ENCODE measurements at regions not wholly inside any gene's neighbourhood (a gene's known extent, or its start where the extent isn't known, plus 50 kb on each side); places are given as distances from the start of the nearest gene placed in this dataset.
A peak's percentile ranks its signal among the peaks of the same experiment; 100 is the strongest.
"Not testable (repeated sequence)": the region's sequence is repeated elsewhere in the genome, so short reads cannot be mapped to it uniquely, and the experiment has no call there.

DNA sequence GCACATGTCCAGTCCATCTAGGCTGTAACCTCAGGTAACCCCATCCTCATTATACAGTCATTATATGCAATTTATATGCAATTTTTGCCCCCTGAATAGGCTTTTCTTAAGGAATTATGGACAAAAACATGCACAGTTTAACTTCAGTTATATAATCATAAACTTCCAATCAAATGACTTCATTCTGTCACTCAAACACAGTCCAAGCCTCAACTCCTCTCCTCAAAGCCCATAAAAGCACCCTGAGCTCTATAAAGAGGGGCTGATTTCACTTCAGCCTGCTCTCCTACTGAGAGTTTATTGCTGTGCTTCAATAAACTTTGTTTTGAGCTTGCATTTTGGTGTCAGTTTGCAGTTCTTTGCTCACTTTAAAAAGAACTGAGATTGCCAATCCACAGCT is 1805.5 kb downstream of the BRINP3 start:
- DNase-seq = no peak

DNA sequence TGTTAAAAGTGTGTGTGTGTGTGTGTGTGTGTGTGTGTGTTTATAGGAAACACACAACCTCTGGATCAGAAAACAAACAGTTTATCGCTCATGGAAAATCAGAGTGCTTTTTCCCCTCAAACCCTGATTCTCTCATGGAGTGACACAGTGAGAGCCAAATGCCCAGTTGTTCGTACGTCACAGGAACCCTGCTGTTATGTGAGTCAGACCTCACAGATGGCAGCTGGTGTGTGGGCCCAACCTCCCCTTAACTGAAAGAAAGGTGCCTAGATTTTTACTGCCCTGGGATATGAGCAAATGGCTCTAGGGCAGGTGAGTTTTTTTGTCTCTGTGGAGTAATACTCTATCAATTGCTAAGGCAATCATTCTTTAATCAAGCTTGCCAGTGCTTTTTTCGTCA is 1788.1 kb downstream of the BRINP3 start:
- DNase-seq = no peak

DNA sequence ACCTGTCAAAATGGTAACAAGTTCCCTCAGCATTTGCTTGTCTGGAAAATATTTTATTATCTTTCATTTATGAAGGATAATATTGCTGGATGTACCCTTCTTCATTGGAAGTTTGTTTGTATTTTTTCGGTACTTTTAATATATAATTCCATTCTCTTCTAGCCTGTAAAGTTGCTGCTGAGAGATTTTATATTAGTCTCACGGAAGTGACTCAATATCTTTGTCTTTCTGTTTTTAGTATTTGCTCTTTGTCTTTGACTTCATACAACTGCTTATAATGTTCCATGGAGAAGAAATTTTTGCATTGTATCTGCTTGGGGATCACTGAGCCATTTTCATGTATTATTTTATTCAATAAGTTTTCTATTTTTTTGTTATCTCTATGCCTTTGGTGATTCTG is 1777.5 kb downstream of the BRINP3 start:
- DNase-seq = no peak

DNA sequence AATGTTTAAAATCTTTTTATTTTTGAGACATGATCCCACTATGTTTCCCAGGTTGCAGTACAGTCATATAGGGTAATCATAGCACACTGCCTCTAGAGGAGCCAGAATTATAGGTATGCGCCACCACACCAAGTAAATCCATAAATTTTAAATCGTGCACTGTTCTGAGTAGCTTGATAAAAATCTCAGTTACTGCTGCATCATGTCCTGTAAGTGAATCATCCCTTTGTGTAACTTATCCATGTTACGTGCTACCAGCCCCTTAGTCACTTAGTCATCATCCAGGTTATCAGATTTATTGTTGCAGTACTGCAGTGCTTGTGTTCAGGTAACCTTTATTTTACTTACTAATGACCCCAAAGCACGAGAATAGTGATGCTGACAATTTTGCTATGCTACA is 1770.9 kb downstream of the BRINP3 start:
- no peak for DNase-seq

DNA sequence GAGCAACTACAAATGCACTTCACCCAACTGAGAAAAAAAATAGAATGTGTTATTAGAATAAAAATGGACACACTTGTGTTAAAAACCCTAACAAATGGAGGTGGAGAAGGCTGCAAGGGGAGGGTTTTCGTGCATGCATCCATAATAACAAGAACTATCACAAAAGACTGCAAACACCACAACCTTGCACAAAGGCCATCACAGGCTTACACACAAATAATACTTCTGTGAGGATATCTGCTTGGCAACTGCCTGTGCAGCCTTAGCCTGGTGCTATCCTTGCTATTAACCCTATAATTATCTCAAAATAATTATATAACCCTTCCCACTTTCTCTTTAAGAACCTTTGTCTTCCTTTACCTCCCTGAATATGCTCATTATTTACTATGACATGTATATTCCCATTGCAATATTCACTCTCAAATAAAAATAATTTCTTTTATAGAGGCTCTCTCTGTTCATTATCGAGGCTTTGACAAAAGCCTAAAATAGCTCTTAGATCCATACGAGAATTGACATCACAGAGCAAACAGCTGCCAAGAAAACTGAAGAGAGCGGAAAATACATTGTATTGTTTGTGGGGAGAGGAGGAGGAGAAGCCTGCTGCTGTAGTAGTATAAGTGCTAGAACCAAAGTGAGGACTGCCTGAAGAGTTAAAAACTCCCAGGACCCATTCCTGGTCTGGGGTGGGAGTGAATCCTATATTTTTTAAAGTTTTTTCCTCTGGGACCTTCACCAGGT is 1768.7 kb downstream of the BRINP3 start:
- no peak for DNase-seq

DNA sequence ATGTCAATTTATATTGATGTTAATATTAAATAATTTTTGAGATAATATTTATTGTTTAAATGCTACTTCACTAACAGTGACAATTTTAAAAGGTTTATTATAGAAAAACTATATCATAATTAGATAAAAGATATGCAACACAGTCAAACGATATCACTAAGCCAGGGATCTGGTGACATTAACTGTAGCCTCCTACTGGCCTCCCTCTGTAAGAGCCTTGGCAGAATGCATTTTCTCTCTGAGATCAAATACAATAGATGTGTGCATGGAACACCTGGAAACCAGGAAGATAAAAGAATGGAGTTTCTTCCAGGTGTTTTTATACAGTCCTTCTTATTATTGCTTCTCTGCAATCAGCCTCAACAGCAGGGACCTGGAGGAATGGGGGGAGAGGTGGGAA is 1762.1 kb downstream of the BRINP3 start:
- DNase-seq = no peak

DNA sequence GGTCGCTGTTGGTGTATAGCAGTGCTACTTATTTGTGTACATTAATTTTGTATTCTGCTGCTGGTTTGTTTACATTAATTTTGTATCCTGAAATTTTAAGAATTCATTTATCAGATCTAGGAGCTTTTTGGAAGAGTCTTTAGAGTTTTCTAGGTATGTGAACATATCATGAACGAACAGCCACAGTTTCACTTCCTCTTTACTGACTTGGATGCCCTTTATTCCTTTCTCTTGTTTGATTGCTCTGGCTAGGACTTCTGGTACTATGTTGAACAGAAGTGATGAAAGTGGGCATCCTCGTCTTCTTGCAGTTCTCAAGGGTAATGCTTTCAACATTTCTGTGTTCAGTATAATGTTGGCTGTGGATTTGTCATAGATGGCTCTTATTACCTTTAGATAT is 1757.9 kb downstream of the BRINP3 start:
- no peak for DNase-seq

DNA sequence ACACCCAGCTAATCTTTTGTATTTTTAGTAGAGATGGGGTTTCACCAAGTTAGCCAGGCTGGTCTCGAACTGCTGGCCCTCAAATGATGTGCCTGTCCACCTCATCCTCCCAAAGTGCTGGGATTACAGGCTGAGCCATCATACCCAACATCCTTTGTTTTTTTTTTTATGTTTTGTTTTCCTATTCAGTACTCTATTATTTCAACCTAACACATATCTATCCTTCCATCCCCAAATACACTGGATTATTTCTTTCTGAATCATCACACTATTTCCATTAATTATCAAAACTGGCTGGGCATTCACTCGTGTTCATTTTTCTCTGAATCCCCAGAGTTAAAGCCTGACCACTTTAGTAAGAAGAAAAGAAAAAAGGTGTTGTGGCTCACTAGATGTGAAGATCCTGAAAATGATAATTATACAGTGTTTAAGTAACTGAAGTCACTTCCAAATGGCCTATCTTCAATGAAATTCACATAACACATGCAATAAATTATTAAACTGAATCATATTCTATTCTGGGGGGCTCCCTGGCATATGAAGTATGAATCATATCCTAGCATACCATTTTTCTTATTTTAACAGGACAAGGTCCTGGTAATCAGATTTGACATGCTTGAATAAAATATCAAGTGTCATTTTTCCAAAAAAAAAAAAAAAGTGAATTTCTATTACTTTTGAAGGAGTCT is 1754.2 kb downstream of the BRINP3 start:
- DNase-seq = no peak

DNA sequence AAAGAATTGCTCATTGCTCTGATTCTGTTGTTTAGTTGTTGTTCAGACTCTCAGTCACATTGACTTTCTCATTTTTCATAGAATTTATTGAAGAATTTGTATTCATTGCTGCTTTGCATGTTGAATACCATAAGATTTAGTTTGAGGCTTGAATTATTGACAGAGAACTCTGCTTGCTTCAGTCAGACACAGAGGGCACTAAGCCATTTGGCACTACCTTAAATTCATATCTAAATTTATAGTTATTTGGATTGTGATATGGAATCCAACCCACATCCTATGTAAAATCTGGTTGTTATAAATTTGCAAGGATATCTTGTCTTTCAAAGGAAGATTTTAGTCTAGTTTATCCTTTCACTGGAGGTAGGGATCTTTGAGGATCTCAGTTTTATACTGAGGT is 1748.6 kb downstream of the BRINP3 start:
- DNase-seq = no peak

DNA sequence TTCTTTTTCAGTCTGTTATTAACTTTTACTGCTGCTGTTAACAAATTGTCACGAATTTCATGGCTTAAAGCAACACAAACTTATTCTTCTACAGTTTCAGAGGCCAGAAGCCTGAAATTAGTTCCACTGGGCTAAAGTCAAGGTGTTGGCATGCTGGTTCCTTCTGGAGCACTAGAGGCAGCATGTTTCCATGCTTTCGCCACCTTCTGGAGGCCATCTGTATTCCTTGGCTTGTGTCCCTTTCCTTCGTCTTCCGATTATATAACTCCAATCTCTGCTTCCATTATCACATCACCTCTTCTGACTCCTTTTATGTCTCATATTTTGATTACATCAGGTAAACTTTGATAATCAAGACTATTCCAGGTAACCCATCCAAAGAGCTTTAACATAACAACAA is 1742.1 kb downstream of the BRINP3 start:
- no peak for DNase-seq

DNA sequence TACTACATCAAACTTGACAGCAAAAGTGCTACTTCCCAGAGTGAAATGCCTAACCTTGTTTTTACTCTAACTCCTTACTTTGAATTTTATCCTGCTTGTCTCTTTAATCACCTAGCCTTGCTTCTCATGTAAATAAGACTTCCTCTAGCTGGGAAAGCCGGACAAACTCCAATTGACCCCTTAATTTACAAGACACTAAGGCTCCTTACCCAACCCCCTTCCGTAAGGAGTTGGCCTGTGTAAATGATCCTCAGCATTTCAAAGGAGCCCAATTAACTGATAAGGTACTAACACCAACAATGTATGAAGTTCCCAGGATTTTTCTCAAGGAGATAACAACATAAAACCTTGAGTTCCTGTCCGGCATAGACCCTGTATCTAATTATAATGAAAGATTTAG is 1728.4 kb downstream of the BRINP3 start:
- not testable (repeated sequence) for DNase-seq

DNA sequence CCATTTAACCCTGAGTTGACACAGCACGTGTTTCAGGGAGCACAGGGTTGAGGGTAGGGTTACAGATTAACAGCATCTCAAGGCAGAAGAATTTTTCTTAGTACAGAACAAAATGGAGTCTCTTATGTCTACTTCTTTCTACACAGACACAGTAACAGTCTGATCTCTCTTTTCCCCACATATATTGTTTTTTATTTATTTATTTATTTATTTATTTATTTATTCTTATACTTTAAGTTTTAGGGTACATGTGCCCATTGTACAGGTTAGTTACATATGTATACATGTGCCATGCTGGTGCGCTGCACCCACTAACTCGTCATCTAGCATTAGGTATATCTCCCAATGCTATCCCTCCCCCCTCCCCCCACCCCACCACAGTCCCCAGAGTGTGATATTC is 1725.6 kb downstream of the BRINP3 start:
- not testable (repeated sequence) for DNase-seq

DNA sequence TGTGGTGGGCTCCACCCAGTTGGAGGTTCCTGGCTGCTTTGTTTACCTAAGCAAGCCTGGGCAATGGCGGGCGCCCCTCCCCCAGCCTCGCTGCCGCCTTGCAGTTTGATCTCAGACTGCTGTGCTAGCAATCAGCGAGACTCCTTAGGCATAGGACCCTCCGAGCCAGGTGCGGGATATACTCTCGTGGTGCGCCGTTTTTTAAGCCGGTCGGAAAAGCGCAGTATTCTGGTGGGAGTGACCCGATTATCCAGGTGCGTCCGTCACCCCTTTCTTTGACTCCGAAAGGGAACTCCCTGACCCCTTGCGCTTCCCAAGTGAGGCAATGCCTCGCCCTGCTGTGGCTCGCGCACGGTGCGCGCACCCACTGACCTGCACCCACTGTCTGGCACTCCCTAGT is 1719.9 kb downstream of the BRINP3 start:
- DNase-seq = not testable (repeated sequence)

DNA sequence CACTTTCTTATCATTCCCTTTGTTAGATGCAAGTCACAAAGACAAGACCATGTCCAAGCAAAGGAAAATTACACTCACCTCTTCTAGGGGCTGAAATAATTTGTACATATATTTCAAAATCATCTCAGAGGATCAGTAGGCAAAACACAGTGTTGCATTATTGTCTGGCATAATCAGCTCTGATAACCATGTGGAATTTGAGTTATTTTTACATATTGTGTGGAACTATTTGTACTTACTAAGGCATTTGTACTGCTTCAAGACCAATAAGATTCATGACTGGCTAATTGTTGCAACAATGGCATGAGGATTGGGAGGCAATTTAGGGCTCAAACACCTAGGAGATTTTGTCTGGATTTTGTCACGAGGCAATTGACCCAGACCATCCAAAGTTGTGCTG is 1716.4 kb downstream of the BRINP3 start:
- no peak for DNase-seq

DNA sequence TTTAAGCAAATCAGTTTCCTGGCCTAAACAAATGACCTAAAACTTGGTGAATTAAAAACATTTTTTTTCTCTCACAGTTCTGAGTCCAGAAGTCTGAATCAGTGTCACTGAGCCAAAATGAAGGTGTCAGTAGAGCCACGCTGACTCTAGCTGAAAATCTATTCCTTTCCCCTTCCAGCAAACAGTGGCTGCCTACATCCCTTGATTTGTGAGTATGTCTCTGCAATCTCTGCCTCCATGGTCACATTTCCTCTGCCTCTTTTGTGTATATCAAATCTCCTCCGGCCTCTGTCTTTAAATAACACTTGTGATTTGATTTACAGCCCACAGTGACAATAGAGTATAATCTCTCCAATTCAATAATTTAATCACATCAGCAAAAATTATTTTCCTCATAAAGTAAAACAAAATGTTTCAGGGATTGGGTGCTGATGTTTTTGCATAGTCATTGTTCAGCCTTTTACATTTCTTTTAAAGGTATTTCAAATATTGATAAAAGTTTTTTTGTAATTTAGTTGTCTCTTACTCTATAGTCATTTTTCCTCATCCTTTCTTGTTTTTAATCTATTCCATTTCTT is 1715.4 kb downstream of the BRINP3 start:
- DNase-seq = no peak

DNA sequence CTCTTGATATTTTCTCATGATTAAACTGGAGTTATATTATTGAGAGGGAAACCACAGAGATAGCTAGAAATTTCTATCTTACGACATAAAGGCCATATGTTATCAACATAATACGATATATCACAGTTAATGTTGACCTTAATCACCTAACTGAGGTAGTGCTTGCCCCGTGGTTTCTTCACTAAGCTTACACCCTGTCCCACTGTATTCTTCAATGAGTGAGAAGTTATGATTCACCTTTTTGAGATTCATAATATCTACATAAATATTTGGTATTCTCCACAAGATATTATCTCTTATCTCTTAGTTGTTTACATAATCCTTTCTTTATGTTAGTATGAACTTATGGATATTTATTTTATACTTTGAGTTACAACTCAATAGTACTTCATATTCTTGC is 1714.1 kb downstream of the BRINP3 start:
- DNase-seq = no peak

DNA sequence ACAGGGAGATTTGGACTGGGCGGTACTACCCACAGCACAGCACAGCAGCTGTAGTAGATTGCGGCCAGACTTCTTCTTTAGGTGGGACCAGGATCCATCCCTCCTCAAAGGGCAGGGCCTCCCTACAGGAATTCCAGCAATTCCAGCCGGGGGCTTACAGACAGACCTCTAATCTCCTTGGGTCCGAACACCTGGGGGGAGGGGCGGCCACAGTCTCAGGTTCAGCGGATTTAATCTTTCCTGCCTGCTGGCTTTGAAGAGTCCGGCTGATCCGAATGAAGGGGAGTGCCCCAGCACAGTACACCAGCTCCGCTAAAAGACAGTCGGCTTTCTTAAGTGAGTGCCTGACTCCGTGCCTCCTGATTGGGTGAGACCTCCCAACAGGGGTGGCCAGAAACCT is 1708.5 kb downstream of the BRINP3 start:
- no peak for DNase-seq

DNA sequence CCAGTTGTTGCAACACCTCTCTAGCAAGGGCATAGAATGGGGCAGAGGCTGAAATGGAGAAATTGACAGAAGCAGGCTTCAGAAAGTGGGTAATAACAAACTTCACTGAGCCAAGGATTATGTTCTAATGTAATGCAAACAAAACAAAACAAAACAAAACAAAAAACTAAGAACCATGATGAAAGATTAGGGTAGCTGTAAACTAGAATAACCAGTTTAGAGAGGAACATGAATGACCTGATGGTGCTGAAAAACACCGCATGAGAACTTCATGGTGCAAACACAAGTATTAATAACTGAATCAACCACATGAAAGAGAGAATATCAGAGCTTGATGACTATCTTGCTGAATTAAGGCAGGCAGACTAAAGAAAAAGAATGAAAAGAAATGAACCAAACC is 1707.7 kb downstream of the BRINP3 start:
- no peak for DNase-seq

DNA sequence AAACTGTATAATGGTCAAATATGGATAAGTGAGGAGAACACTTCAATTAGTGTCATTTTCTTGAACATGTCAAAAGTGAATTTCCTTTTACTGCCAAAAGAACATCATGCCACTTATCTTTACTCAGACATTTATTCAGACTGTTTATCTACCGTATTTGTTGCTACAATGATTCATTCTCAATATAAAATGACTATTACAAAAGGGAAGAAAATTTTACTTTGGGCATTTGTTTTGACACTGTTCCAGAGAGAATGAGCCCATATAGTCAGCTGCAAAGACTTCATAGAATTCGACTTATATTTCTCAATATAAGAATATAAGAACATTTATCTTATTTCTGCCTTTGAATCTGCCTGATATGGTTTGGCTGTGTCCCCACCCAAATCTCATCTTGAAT is 1699.1 kb downstream of the BRINP3 start:
- no peak for DNase-seq

DNA sequence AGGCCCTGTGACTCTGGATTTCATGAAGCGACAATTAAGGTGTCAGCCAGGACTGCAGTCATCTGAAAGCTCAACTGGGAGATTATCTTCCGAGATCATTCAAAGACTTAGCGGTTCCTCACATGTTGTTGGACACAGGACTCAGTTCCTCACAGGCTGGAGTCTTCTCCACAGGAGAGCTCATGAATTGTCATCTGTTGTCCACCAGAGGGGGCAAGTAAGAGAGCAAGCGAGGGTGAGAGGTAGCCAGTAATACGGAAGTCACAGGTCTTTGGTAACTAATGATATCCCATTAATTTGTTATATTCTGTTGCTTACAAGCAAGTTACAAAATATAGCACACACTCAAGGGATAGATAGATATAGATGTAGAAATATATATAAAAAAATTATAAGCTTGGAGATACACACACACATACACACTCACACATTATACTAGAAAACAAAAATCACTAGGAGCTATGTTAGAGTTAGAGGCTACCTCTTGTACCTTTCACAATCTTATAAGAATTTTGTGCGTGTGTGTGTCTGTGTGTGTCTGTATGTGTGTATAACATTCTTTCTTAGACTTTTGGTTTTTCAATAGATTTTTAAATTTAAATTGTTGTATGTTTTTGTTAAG is 1695.3 kb downstream of the BRINP3 start:
- peak; percentile 20 for DNase-seq

DNA sequence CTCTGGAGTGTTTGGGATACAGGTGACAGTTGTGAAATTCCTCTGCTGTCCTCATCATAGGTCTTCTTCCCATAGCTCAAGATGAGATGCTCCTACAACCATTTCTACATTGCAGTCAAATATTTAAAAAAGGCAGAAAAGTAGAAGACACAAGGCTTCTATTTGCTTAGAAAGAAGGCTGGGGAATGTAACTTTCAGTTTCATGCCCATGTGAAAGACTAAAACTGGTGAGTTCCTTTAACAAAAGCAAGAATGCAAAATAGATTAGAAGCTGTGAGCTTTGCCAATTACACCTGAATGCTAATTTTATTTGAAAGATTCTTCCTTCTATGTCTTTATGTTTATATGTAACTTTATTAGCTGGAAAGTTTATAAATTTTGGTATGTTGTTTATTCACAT is 1682.7 kb downstream of the BRINP3 start:
- no peak for DNase-seq

DNA sequence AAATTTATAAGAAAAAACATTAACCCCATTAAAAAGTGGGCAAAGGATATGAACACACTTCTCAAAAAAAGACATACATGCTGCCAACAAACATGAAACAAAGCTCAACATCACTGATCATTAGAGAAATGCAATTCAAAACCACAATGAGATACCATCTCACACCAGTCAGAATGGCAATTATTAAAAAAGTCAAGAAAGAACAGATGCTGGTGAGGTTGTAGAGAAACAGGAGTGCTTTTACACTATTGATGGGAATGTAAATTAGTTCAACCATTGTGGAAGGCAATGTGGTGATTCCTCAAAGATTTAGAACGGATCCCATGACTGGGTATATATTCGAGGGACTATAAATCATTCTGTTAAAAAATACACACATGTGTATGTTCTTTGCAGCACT is 1665.5 kb downstream of the BRINP3 start:
- not testable (repeated sequence) for DNase-seq

DNA sequence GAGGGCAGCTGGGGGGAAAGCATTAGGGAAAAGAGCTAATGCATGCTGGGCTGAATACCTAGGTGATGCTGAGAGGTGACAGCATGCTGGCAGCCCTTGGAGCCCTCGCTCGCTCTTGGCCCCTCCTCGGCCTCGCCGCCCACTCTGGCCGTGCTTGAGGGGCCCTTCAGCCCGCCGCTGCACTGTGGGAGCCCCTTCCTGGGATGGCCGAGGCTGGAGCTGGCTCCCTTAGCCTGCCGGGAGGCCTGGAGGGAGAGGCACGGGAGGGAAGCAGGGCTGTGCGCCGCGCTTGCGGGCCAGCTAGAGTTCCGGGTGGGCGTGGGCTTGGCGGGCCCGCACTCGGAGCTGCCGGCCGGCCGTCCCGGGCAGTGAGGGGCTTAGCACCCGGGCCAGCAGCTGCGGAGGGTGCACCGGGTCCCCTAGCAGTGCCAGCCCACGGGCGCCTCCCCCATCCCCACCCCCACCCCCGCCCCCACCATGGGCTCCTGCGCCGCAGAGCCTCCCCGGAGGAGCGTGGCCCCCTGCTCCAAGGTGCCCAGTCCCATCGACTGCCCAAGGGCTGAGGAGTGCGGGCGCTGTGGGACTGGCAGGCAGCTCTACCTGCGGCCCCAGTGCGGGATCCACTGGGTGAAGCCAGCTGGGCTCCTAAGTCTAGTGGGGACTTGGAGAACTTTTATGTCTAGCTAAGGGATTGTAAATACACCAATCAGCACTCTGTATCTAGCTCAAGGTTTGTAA is 1664.7 kb downstream of the BRINP3 start:
- not testable (repeated sequence) for DNase-seq

All from NCI-H187 treated with DMSO at 0.1 percent for 48 hours (cell line).